PC-9 (cell line): ENCODE measurements at regions not wholly inside any gene's neighbourhood (a gene's known extent, or its start where the extent isn't known, plus 50 kb on each side); places are given as distances from the start of the nearest gene placed in this dataset.

Source experiments
- BruUV-seq: library from RNA; stranded (reverse); fragments of 400-500 nt; replicated peaks from 2 replicates; lab custom pipeline; 2021; lab: Mats Ljungman, UMichigan
- CTCF ChIA-PET: fragments of 300-600 bp; sonication (Branson Sonifier 250); formaldehyde crosslinking; loops from one replicate; lab custom pipeline; 2022; ENCODE audit warnings: antibody characterized with exemption; lab: Charles Lee
- POLR2A ChIA-PET: fragments of 300-600 bp; sonication (Branson Sonifier 250); formaldehyde crosslinking; loops from one replicate; lab custom pipeline; 2022; ENCODE audit warnings: antibody characterized with exemption; ENCODE audit not compliant: unreplicated experiment; lab: Charles Lee
- DNase-seq, 2 experiments: peaks; one replicate each; pipeline versions ENCODE4 v3.0.0 to v3.0.0-alpha.2; 2015 to 2022; ENCODE audit warnings: mixed read lengths in 1 of 2
- H2AFZ ChIP-seq: fragments of 200-600 bp; sonication (generic); 2 replicates; pipeline ENCODE4 v1.8.1; 2017; ENCODE audit warnings: antibody characterized with exemption
- H3F3A ChIP-seq: fragments of 200-600 bp; sonication (generic); 2 replicates; pipeline ENCODE4 v1.8.1; 2017; ENCODE audit warnings: antibody characterized with exemption, mild to moderate bottlenecking, low read depth; ENCODE audit not compliant: insufficient read depth
- H3K27ac ChIP-seq: fragments of 200-600 bp; sonication (generic); 2 replicates; pipeline ENCODE4 v1.6.1; 2016; ENCODE audit warnings: mixed run types
- H3K27me3 ChIP-seq: fragments of 200-600 bp; sonication (generic); 2 replicates; pipeline ENCODE4 v1.6.1; 2016; ENCODE audit warnings: low read depth, mixed run types; ENCODE audit not compliant: insufficient read depth
- H3K36me3 ChIP-seq: fragments of 200-600 bp; sonication (generic); 2 replicates; pipeline ENCODE4 v1.6.1; 2016; ENCODE audit warnings: low read depth, mixed run types
- H3K4me1 ChIP-seq: fragments of 200-600 bp; sonication (generic); replicated peaks from 2 replicates; pipeline ENCODE4 v1.6.1; 2016; ENCODE audit warnings: mixed run types; ENCODE audit not compliant: insufficient read depth
- H3K4me2 ChIP-seq: fragments of 200-600 bp; sonication (generic); 2 replicates; pipeline ENCODE4 v1.6.1; 2017; ENCODE audit warnings: mixed run types
- H3K4me3 ChIP-seq: fragments of 200-600 bp; sonication (generic); 2 replicates; pipeline ENCODE4 v1.6.1; 2016; ENCODE audit warnings: mixed run types
- H3K79me2 ChIP-seq: fragments of 200-600 bp; sonication (generic); 2 replicates; pipeline ENCODE4 v1.6.1; 2017; ENCODE audit warnings: low read depth, mixed run types
- H3K9me2 ChIP-seq: fragments of 200-600 bp; sonication (generic); 2 replicates; pipeline ENCODE4 v1.8.1; 2017; ENCODE audit warnings: mild to moderate bottlenecking; ENCODE audit not compliant: insufficient read depth
- H3K9me3 ChIP-seq: fragments of 200-600 bp; sonication (generic); 2 replicates; pipeline ENCODE4 v1.8.1; 2016; ENCODE audit warnings: low read depth; ENCODE audit not compliant: insufficient read depth
- H4K20me1 ChIP-seq: fragments of 200-600 bp; sonication (generic); 2 replicates; pipeline ENCODE4 v1.8.1; 2017; ENCODE audit not compliant: insufficient read depth
- EZH2 ChIP-seq: fragments of 200-600 bp; sonication (generic); IDR thresholded peaks from 2 replicates; pipeline ENCODE4 v1.8.0; 2017; ENCODE audit warnings: antibody characterized with exemption, low read depth
- intact Hi-C: fragments of 100-400 bp; cut with micrococcal nuclease; formaldehyde crosslinking; loops from one replicate; pipeline ENCODE4 v1.10.0; 2022; ENCODE audit not compliant: unreplicated experiment
- TF ChIP-seq, protein P1 (sequence below): fragments of 200-600 bp; sonication (generic); conservative IDR thresholded peaks from 2 replicates; pipeline ENCODE4 v1.6.1; 2017; ENCODE audit warnings: mixed run types, antibody characterized with exemption, mild to moderate bottlenecking, moderate library complexity

DNA sequence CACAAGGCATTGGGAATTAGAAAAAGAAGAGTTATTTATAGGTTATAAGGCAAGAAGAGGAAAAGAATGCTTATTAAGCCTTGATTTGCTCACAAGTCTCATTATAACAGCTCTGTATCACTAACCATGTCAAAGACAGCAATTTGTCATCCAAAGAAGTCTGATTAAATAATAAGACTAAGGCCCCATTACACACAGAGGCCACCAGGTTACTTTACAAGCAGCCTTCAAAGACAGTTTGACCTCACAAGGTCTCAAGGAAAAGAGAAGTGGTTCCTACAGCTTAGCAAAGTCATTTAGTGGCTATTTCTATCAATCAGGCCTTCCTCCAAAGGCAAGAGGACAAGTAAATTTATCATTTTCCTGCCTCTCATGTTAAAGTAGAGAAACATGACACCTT is 188.5 kb downstream of the MBD2 start:
- no peak overlapping the region for H3K4me2 ChIP-seq
- no peak overlapping the region for H3K4me3 ChIP-seq
- intact Hi-C loops: no loop called here
- TF ChIP-seq, protein P1, sequence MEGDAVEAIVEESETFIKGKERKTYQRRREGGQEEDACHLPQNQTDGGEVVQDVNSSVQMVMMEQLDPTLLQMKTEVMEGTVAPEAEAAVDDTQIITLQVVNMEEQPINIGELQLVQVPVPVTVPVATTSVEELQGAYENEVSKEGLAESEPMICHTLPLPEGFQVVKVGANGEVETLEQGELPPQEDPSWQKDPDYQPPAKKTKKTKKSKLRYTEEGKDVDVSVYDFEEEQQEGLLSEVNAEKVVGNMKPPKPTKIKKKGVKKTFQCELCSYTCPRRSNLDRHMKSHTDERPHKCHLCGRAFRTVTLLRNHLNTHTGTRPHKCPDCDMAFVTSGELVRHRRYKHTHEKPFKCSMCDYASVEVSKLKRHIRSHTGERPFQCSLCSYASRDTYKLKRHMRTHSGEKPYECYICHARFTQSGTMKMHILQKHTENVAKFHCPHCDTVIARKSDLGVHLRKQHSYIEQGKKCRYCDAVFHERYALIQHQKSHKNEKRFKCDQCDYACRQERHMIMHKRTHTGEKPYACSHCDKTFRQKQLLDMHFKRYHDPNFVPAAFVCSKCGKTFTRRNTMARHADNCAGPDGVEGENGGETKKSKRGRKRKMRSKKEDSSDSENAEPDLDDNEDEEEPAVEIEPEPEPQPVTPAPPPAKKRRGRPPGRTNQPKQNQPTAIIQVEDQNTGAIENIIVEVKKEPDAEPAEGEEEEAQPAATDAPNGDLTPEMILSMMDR: no peak
- TF ChIP-seq EZH2: no peak
- ChIA-PET CTCF (no interaction called here), POLR2A (no interaction called here)
- no peaks in the 10 kb centered on the region for H3K36me3 ChIP-seq
- H3K27ac ChIP-seq: no peak overlapping the region
- no peak overlapping the region for H2AFZ ChIP-seq
- no peaks in the 10 kb centered on the region for H3F3A ChIP-seq
- no peaks in the 10 kb centered on the region; the same call in 1 of the 2 replicates for H3K9me2 ChIP-seq
- no peaks in the 10 kb centered on the region for H3K4me1 ChIP-seq
- no peaks in the 10 kb centered on the region for H3K27me3 ChIP-seq
- no peaks in the 10 kb centered on the region for H4K20me1 ChIP-seq
- no TSS peak for BruUV-seq
- H3K9me3 ChIP-seq: no peaks in the 10 kb centered on the region
- H3K79me2 ChIP-seq: no peaks in the 10 kb centered on the region
- DNase-seq: no peak

DNA sequence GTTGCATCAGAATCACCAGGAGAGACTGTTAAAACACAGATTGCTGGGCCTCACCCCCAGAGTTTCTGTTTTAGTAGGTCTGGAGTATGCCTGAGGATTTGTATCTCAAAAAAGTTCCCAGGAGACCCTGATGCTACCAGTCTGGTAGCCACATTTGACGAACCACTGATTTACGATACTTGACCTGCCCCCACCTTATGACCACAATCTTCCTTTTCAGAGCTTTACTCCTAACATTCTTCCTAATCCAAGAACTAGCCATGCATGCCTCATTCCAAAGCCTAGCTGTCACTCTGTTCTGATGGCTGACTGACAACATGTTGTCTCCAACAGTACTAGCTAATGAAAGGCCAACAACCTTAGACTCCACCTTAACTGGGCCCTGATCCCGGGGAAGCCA is 191.4 kb downstream of the MBD2 start:
- TF ChIP-seq, protein P1: no peak
- no peak for TF ChIP-seq EZH2
- no peak for DNase-seq
- Histone ChIP-seq H2AFZ (no peak overlapping the region), H3K4me3 (no peak overlapping the region), H3K4me2 (no peak overlapping the region), H3F3A (no peaks in the 10 kb centered on the region), H3K79me2 (no peaks in the 10 kb centered on the region), H3K4me1 (no peaks in the 10 kb centered on the region), H3K36me3 (no peaks in the 10 kb centered on the region), H3K9me2 (no peaks in the 10 kb centered on the region), H3K9me3 (no peaks in the 10 kb centered on the region), H4K20me1 (no peaks in the 10 kb centered on the region), H3K27ac (no peak overlapping the region), H3K27me3 (no peaks in the 10 kb centered on the region)
- intact Hi-C loops: no loop called here
- no TSS peak for BruUV-seq
- ChIA-PET POLR2A (interaction anchor here (0.5 kb wide), 1 partner anchor 9 kb away, joined by 4 read pairs; no protein-coding TSS in a partner anchor), CTCF (no interaction called here)

DNA sequence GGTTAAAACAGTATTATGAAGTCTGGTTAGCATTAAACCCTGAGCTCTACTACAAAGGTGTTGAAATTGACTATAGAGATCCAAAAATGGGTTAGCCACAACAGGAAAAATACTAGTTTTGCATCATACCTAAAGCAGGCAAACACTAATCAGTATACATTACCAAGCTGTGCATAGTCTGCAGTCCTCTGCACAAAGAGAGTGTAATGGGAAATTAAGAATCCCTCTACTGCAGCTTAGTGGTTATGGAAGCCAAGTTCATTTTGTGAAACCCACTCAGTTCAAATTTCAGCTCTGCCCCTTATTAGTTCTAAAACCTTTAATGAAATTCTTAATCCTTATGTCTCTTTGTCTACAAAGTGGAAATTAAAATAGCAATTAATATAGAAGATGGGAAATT is 192.1 kb downstream of the MBD2 start:
- ChIA-PET CTCF (no interaction called here), POLR2A (no interaction called here)
- no TSS peak for BruUV-seq

More for the DNA sequence above, 192.1 kb downstream of the MBD2 start:
- H3K27ac ChIP-seq: no peak overlapping the region
- no peak overlapping the region for H3K4me3 ChIP-seq
- TF ChIP-seq, protein P1: no peak
- no peak for TF ChIP-seq EZH2
- H3K9me3 ChIP-seq: no peaks in the 10 kb centered on the region
- no peaks in the 10 kb centered on the region for H3K79me2 ChIP-seq
- no peaks in the 10 kb centered on the region for H4K20me1 ChIP-seq
- H3K4me2 ChIP-seq: no peak overlapping the region
- intact Hi-C loops: no loop called here
- no peaks in the 10 kb centered on the region for H3K27me3 ChIP-seq
- DNase-seq: no peak
- no peaks in the 10 kb centered on the region for H3K4me1 ChIP-seq
- no peaks in the 10 kb centered on the region for H3F3A ChIP-seq
- no peaks in the 10 kb centered on the region for H3K36me3 ChIP-seq
- H2AFZ ChIP-seq: no peak overlapping the region
- no peaks in the 10 kb centered on the region for H3K9me2 ChIP-seq
